Prostate gland (tissue), 2 donors: ENCODE measurements at regions not wholly inside any gene's neighbourhood (a gene's known extent, or its start where the extent isn't known, plus 50 kb on each side); places are given as distances from the start of the nearest gene placed in this dataset.

Experiments used
- DNase-seq: peaks from one replicate; pipeline ENCODE4 v3.0.0-alpha.2; 2019; ENCODE audit warnings: low spot score
- H3K27ac ChIP-seq, 2 donors: fragments of 200-600 bp; sonication (generic); 2 replicates each; pipeline ENCODE4 v1.5.1; 2017 to 2019
- H3K27me3 ChIP-seq: fragments of 200-600 bp; sonication (generic); replicated peaks from 2 replicates; pipeline ENCODE4 v1.5.1; 2019; ENCODE audit not compliant: insufficient read depth
- H3K36me3 ChIP-seq, 2 donors: fragments of 200-600 bp; sonication (generic); 1 replicate in 1 of 2; 2 replicates in 1 of 2; pipeline versions ENCODE4 v1.5.1 to v1.8.1; 2017 to 2019
- H3K4me1 ChIP-seq: fragments of 200-600 bp; sonication (generic); replicated peaks from 2 replicates; pipeline ENCODE4 v1.5.1; 2019
- H3K4me3 ChIP-seq, 2 donors: fragments of 200-600 bp; sonication (generic); 2 replicates each; pipeline ENCODE4 v1.5.1; 2017 to 2019
- H3K9me3 ChIP-seq: fragments of 200-600 bp; sonication (generic); 2 replicates; pipeline ENCODE4 v1.5.1; 2017
- POLR2A ChIP-seq: fragments of 450-650 bp; IDR thresholded peaks from one replicate; pipeline ENCODE4 v1.6.1; 2016; ENCODE audit warnings: antibody characterized with exemption, mild to moderate bottlenecking
- POLR2AphosphoS5 ChIP-seq: sonication (generic); formaldehyde crosslinking; IDR thresholded peaks from one replicate; pipeline ENCODE4 v1.6.1; 2017; ENCODE audit warnings: antibody characterized with exemption
- WGBS: methylation state at CpG from one replicate; pipeline ENCODE4 v1.1.5; 2018; 5-methylcytosine and 5-hydroxymethylcytosine counted together
- intact Hi-C: fragments of 100-400 bp; cut with DNase I; formaldehyde crosslinking; loops from one replicate; pipeline ENCODE4 v1.14.2; 2022
- TF ChIP-seq, protein P1 (sequence below), 4 experiments: fragments of 200-600 bp in 2 of 4; fragments of 450-650 bp in 2 of 4; sonication (generic) in 2 of 4; IDR thresholded peaks; 1 replicate in 3 of 4; 2 replicates in 1 of 4; pipeline ENCODE4 v1.5.1; 2016 to 2019; ENCODE audit warnings: antibody characterized with exemption in 4 of 4, mild to moderate bottlenecking in 2 of 4, moderate library complexity in 2 of 4

DNA sequence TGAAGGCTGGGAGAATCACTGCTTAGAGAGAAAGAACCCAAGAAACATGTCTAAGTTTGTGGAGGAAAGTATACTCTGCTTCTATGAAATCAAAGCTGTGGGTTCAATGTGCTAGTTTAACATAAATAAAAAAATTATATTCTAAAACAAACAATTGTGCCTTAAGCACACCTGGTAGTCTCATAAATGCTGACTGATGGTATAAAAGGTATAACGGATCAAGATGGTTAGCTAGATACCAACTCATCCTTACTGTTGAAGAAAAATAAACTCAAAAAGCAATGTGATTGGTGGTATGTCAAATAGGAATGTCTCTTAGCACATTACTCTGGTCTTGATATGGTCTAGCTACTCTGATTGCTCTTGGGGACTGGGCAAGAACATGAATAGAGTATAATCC, 117.8 kb downstream of the SLC41A2 start:
- Histone ChIP-seq H3K4me1 (no peaks in the 10 kb centered on the region), H3K36me3 (no peaks in the 10 kb centered on the region), H3K9me3 (no peaks in the 10 kb centered on the region), H3K27ac (no peak overlapping the region), H3K27me3 (no peaks in the 10 kb centered on the region), H3K4me3 (no peak overlapping the region)
- intact Hi-C loops = no loop called here
- no peak for DNase-seq
- WGBS = 82% methylated on average over 1 of the region's 1 CpG
- TF ChIP-seq POLR2AphosphoS5 (no peak), POLR2A (no peak)
- TF ChIP-seq, protein P1, sequence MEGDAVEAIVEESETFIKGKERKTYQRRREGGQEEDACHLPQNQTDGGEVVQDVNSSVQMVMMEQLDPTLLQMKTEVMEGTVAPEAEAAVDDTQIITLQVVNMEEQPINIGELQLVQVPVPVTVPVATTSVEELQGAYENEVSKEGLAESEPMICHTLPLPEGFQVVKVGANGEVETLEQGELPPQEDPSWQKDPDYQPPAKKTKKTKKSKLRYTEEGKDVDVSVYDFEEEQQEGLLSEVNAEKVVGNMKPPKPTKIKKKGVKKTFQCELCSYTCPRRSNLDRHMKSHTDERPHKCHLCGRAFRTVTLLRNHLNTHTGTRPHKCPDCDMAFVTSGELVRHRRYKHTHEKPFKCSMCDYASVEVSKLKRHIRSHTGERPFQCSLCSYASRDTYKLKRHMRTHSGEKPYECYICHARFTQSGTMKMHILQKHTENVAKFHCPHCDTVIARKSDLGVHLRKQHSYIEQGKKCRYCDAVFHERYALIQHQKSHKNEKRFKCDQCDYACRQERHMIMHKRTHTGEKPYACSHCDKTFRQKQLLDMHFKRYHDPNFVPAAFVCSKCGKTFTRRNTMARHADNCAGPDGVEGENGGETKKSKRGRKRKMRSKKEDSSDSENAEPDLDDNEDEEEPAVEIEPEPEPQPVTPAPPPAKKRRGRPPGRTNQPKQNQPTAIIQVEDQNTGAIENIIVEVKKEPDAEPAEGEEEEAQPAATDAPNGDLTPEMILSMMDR (IDR thresholded peaks at IDR 0.05) = no peak

DNA sequence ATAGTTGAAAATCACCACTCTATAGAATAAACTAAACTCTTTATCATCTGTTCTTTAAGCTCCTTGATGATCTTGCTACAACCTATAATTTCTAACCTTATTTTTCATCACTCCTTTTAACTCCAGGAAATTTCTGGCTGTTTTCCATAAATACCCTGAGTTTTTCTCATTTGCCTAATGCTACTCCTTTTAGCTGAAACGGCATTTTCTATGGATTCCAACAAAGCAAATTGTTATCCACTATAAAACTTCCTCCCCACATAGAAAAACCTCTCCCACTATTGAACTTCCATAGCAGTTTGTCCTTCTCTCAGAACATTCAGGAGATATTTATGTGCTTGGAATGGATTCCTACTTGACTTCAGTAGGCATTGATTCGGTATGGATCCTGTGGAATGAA, 122.8 kb downstream of the SLC41A2 start:
- DNase-seq = no peak
- Histone ChIP-seq H3K27me3 (no peaks in the 10 kb centered on the region), H3K4me1 (no peaks in the 10 kb centered on the region), H3K4me3 (no peak overlapping the region), H3K27ac (no peak overlapping the region), H3K36me3 (no peaks in the 10 kb centered on the region), H3K9me3 (no peaks in the 10 kb centered on the region)
- 87% methylated on average over 2 of the region's 2 CpGs for WGBS
- intact Hi-C loops = no loop called here
- no peak for TF ChIP-seq POLR2A
- no peak for TF ChIP-seq POLR2AphosphoS5
- TF ChIP-seq, protein P1 (IDR thresholded peaks at IDR 0.05) = no peak

DNA sequence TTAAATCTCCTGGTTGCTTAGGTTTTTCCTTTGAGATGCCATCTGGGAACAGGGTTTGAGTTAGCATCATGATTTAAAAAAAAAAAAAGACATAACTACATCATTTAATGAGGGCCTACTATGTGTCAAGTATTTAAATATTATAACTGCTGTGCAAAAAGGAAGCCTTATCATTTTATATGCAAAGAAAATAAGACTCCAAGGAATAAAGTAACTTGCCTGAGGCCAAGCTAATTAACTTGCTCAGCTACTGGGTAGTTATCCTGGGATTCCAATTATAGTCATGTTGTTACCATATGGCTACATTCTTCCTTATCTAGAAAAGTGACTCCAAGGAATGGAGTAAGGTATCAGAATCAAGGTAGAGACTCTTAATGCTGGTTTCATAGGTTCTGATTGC, 123.5 kb downstream of the SLC41A2 start:
- Histone ChIP-seq H3K36me3 (no peaks in the 10 kb centered on the region), H3K27me3 (no peaks in the 10 kb centered on the region), H3K9me3 (no peaks in the 10 kb centered on the region), H3K4me3 (no peak overlapping the region), H3K4me1 (no peaks in the 10 kb centered on the region), H3K27ac (no peak overlapping the region)
- intact Hi-C loops = no loop called here
- TF ChIP-seq, protein P1 (IDR thresholded peaks at IDR 0.05) = no peak
- TF ChIP-seq POLR2A (no peak), POLR2AphosphoS5 (no peak)
- DNase-seq = no peak

DNA sequence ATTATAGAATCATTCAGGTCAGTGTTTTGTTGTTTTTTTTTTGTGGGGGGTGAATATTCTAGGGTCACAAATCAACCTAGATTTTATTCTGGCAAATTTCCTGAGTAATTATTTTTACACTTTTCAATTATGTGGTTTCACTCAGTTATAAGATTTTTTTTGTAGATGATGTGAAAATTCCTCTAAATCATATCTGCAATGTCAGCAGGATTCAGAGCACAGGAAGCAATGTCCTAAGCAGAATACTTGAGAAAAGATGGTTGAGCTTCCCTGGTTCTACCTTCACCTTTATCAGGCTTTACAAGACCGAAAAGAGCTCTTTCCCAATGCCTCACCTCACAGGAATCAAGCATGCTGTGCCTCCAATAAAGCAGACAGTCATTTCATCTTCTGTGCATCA, 124.3 kb downstream of the SLC41A2 start:
- H3K4me3 ChIP-seq = no peak overlapping the region
- no peaks in the 10 kb centered on the region for H3K9me3 ChIP-seq
- no peaks in the 10 kb centered on the region for H3K36me3 ChIP-seq
- no peaks in the 10 kb centered on the region for H3K27me3 ChIP-seq
- no peak for DNase-seq
- TF ChIP-seq POLR2A = no peak
- no peak for TF ChIP-seq POLR2AphosphoS5
- TF ChIP-seq, protein P1 (IDR thresholded peaks at IDR 0.05) = no peak
- intact Hi-C loops = no loop called here
- WGBS = 90% methylated on average over 1 of the region's 1 CpG
- no peak overlapping the region for H3K27ac ChIP-seq
- no peaks in the 10 kb centered on the region for H3K4me1 ChIP-seq

DNA sequence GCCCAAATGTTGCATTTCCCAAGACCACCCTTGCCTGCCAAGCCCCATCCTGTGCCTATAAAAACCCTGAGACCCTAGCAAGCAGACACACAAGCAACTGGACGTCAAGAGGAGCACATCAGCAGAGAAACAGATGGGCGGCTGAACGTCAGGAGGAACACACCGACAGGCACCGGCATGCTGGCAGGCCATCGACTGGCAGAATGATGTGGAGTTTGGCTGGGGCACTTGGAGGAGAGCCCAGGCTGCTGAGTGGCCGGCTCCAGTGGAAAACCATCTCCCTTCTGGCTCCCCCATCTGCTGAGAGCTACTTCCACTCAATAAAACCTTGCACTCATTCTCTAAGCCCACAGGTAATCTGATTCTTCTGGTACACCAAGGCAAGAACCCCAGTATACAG, 130.1 kb downstream of the SLC41A2 start:
- WGBS = 82% methylated on average over 7 of the region's 7 CpGs
- intact Hi-C loops = no loop called here
- Histone ChIP-seq H3K4me1 (no peaks in the 10 kb centered on the region), H3K4me3 (no peak overlapping the region), H3K9me3 (no peaks in the 10 kb centered on the region), H3K27ac (no peak overlapping the region), H3K27me3 (no peaks in the 10 kb centered on the region), H3K36me3 (no peaks in the 10 kb centered on the region)
- TF ChIP-seq POLR2A = no peak
- TF ChIP-seq POLR2AphosphoS5 = no peak
- TF ChIP-seq, protein P1 (IDR thresholded peaks at IDR 0.05) = no peak
- no peak for DNase-seq
